ENCODE measurements at regions not wholly inside any gene's neighbourhood (a gene's known extent, or its start where the extent isn't known, plus 50 kb on each side); places are given as distances from the start of the nearest gene placed in this dataset.
"Not testable (repeated sequence)": the region's sequence is repeated elsewhere in the genome, so short reads cannot be mapped to it uniquely, and the experiment has no call there.

DNA sequence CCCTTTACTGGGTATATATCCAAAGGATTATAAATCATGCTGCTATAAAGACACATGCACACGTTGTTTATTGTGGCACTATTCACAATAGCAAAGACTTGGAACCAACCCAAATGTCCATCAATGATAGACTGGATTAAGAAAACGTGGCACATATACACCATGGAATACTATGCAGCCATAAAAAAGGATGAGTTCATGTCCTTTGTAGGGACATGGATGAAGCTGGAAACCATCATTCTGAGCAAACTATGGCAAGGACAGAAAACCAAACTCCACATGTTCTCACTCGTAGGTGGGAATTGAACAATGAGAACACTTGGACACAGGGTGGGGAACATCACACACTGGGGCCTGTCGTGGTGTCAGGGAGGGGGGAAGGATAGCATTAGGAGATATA is 59.2 kb downstream of the CXorf49B start:
- not testable (repeated sequence) for DNase-seq (ENCODE audit: low read depth in 1 of 2, low spot score in 1 of 2)

DNA sequence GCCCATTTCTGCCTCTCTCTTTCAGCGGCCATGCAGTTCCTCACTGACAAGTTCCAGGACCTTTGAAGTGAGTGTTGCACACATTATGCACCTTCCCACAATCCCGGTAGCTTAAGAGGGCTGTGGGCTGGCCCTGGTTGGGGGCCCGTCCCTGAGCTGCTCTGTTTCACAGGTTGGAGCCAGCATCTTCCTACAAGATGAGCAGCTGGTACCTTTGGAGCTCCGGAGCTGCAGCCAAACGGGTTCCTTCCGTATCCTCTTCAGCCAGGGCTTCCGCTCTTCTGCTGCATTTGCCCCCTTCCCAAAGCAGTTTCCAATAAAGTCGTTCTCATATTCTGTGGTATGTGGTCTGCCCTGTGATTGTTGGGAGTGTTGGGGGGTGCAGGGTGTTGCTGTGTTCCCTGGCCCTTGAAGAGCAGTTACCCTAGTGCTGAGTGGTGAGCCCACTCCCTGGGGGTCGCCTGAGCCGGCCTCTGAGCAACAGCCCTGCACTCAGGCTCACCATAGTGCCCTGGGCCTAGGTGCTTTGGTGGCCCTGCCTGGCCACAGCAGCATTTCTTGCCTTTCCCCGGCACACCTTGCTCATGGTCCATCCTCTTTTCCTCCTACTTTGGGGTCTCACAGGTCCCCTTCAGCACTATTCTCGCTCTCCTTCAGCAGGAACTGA is 60.4 kb downstream of the CXorf49B start:
- no peak for DNase-seq (ENCODE audit: low read depth in 1 of 2, low spot score in 1 of 2)

DNA sequence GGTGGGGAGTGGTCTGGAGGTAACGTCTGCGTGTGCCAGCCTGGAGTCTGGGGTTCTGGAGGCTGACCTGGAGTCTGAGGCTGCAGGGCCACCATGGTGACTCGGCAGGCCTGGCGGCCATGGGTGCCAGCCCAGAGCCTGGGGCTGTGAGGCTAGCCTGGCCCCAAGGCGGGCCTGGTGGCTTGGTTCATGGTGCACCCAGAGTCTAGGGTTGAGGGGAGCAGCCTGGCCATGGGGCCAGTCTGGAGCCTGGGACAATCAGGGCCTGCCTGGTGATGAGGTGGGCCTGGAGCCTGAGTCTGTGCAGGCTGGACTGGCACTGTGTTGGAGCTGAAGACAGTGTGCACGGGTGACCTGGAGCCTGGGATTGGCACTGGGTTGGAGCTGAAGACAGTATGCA is 64.9 kb downstream of the CXorf49B start:
- DNase-seq (ENCODE audit: low read depth in 1 of 2, low spot score in 1 of 2), result no peak

DNA sequence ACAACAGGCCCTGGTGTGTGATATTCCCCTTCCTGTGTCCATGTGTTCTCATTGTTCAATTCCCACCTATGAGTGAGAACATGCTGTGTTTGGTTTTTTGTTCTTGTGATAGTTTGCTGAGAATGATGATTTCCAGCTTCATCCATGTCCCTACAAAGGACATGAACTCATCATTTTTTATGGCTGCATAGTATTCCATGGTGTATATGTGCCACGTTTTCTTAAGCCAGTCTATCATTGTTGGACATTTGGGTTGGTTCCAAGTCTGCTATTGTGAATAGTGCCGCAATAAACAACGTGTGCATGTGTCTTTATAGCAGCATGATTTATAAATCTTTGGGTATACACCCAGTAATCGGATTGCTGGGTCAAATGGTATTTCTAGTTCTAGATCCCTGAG is 72.6 kb upstream of the NHSL2 start:
- not testable (repeated sequence) for DNase-seq (ENCODE audit: low read depth in 1 of 2, low spot score in 1 of 2)

DNA sequence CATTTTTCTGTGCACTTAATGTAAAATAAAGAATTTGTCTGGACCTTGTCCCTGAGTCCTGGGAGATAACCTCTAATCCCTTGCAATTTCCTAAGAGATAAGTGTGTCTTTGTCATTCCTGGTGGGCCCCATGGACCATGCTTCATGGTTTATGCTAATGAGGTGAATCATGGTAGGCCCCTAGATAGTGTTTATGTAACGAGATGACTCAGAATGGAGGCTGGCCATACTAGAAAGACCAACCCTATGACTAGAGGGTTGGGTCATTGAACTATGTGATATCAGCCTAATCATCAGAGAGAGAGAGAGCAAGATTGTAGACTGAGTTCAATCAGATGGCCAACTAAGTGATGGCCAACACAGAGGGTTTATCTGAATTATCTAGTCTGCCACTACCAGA is 64.2 kb upstream of the NHSL2 start:
- DNase-seq (ENCODE audit: low read depth in 1 of 2, low spot score in 1 of 2), result no peak

DNA sequence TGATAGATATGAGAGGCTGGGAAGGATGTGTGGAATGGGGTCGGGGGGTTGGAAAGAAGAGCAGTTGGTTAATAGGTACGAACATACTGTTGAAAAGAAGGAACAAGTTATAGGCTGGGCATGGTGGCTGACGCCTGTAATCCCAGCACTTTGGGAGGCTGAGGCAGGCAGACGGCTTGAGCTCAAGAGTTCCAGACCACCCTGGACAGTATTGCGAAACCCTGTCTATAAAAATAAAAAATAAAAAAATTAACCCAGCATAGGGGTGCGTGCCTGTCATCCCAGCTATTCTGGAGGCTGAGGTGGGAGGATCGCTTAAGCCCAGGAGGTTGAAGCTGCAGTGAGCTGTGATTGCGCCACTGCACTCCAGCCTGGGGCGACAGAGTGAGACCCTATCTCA is 58.5 kb upstream of the NHSL2 start:
- no peak for DNase-seq (ENCODE audit: low read depth in 1 of 2, low spot score in 1 of 2)

DNA sequence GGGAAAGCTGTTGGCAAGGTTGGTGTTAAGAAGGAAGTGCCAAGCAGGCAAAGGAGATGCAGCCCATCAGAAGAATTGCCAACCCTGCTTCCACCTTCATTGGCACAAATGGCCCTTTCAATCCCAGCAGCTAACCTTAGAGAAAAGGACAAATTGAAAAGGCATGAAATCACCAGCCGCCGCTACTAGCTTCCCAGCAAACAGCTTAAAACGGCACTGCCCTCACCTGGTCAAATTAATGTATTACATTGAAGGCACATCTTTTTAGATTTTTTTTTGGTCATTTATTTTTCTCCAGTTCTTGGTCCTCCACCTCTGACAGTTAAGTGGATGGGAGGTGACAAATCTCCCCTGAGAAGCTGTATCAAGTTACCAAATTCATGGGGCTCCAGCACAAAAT is 51.0 kb upstream of the NHSL2 start:
- peak in 1 of 2 donors; percentile 28 for DNase-seq (ENCODE audit: low read depth in 1 of 2, low spot score in 1 of 2)
